Prostate gland (tissue), 2 donors: ENCODE measurements at regions not wholly inside any gene's neighbourhood (a gene's known extent, or its start where the extent isn't known, plus 50 kb on each side); places are given as distances from the start of the nearest gene placed in this dataset.

Source experiments
- POLR2A ChIP-seq: fragments of 450-650 bp; IDR thresholded peaks from one replicate; pipeline ENCODE4 v1.6.1; 2016; ENCODE audit warnings: antibody characterized with exemption, mild to moderate bottlenecking
- TF ChIP-seq, protein P1 (sequence below), 4 experiments: fragments of 200-600 bp in 2 of 4; fragments of 450-650 bp in 2 of 4; sonication (generic) in 2 of 4; IDR thresholded peaks; 1 replicate in 3 of 4; 2 replicates in 1 of 4; pipeline ENCODE4 v1.5.1; 2016 to 2019; ENCODE audit warnings: antibody characterized with exemption in 4 of 4, mild to moderate bottlenecking in 2 of 4, moderate library complexity in 2 of 4

GRCh38 chr9:113658545-113658895 is 195.0 kb downstream of the RGS3 start:
- TF ChIP-seq, protein P1, sequence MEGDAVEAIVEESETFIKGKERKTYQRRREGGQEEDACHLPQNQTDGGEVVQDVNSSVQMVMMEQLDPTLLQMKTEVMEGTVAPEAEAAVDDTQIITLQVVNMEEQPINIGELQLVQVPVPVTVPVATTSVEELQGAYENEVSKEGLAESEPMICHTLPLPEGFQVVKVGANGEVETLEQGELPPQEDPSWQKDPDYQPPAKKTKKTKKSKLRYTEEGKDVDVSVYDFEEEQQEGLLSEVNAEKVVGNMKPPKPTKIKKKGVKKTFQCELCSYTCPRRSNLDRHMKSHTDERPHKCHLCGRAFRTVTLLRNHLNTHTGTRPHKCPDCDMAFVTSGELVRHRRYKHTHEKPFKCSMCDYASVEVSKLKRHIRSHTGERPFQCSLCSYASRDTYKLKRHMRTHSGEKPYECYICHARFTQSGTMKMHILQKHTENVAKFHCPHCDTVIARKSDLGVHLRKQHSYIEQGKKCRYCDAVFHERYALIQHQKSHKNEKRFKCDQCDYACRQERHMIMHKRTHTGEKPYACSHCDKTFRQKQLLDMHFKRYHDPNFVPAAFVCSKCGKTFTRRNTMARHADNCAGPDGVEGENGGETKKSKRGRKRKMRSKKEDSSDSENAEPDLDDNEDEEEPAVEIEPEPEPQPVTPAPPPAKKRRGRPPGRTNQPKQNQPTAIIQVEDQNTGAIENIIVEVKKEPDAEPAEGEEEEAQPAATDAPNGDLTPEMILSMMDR (IDR thresholded peaks at IDR 0.05): no peak
- TF ChIP-seq POLR2A: no peak
